ENCODE measurements at regions not wholly inside any gene's neighbourhood (a gene's known extent, or its start where the extent isn't known, plus 50 kb on each side); places are given as distances from the start of the nearest gene placed in this dataset.

DNA sequence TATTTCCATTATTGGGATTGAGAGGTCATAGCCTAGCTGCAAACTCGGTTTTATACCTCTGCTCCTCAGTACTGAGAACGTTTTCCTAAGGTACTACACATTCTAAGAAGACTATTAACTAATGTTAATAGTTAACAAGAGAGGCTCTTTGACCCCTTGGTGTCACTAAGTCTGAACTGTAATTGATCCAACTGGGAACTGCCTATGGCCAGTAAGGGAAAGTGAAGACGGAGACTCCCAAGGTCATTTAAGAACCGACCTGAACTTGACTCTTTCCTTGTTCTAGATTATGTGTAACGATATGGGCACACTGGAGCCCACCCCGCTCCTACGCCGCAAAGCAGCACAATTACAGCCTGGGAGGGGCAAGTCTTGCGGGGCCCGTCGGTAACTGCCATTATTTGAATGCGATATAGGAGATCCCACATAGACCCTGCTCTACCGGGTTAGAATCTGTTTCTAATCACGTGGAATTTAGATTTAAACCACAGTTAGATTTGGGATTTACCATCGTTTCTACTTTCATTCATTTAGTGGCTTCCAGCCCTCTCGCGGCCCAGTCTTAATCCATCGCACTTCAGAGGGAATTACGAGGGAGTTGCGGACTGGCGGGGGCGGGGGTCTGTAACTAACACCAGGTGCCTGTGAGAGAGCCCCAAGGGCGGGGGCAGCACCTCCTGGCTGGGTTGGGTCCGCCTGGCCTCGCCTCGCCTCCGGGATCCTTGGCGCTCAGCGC lies 84.1 kb upstream of the EPB41L3 start:
- TF ChIP-seq, protein P1, sequence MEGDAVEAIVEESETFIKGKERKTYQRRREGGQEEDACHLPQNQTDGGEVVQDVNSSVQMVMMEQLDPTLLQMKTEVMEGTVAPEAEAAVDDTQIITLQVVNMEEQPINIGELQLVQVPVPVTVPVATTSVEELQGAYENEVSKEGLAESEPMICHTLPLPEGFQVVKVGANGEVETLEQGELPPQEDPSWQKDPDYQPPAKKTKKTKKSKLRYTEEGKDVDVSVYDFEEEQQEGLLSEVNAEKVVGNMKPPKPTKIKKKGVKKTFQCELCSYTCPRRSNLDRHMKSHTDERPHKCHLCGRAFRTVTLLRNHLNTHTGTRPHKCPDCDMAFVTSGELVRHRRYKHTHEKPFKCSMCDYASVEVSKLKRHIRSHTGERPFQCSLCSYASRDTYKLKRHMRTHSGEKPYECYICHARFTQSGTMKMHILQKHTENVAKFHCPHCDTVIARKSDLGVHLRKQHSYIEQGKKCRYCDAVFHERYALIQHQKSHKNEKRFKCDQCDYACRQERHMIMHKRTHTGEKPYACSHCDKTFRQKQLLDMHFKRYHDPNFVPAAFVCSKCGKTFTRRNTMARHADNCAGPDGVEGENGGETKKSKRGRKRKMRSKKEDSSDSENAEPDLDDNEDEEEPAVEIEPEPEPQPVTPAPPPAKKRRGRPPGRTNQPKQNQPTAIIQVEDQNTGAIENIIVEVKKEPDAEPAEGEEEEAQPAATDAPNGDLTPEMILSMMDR (tag by site-specific recombination; IDR thresholded peaks at IDR 0.05): peak; percentile 22; the same call in 1 of the 2 replicates
- TF ChIP-seq ZNF37A (tag by site-specific recombination; IDR thresholded peaks at IDR 0.05) (no peak), ZNF24 (tag by site-specific recombination; IDR thresholded peaks at IDR 0.05) (no peak), ZNF354C (tag by site-specific recombination; IDR thresholded peaks at IDR 0.05; ENCODE audit: borderline replicate concordance, low read depth) (no peak), ZNF473 (tag by site-specific recombination; IDR thresholded peaks at IDR 0.05) (no peak), ZNF10 (tag by site-specific recombination; IDR thresholded peaks at IDR 0.05) (no peak), SETDB1 (IDR thresholded peaks at IDR 0.05; ENCODE audit: insufficient read length, low read length) (no peak), ZNF670 (tag by site-specific recombination; IDR thresholded peaks at IDR 0.05; ENCODE audit: low read depth) (no peak), ZNF792 (tag by site-specific recombination; IDR thresholded peaks at IDR 0.05) (no peak)
- TF ChIP-seq, protein P2, sequence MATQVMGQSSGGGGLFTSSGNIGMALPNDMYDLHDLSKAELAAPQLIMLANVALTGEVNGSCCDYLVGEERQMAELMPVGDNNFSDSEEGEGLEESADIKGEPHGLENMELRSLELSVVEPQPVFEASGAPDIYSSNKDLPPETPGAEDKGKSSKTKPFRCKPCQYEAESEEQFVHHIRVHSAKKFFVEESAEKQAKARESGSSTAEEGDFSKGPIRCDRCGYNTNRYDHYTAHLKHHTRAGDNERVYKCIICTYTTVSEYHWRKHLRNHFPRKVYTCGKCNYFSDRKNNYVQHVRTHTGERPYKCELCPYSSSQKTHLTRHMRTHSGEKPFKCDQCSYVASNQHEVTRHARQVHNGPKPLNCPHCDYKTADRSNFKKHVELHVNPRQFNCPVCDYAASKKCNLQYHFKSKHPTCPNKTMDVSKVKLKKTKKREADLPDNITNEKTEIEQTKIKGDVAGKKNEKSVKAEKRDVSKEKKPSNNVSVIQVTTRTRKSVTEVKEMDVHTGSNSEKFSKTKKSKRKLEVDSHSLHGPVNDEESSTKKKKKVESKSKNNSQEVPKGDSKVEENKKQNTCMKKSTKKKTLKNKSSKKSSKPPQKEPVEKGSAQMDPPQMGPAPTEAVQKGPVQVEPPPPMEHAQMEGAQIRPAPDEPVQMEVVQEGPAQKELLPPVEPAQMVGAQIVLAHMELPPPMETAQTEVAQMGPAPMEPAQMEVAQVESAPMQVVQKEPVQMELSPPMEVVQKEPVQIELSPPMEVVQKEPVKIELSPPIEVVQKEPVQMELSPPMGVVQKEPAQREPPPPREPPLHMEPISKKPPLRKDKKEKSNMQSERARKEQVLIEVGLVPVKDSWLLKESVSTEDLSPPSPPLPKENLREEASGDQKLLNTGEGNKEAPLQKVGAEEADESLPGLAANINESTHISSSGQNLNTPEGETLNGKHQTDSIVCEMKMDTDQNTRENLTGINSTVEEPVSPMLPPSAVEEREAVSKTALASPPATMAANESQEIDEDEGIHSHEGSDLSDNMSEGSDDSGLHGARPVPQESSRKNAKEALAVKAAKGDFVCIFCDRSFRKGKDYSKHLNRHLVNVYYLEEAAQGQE (tag by site-specific recombination; IDR thresholded peaks at IDR 0.05): no peak
- TF ChIP-seq, protein P3, sequence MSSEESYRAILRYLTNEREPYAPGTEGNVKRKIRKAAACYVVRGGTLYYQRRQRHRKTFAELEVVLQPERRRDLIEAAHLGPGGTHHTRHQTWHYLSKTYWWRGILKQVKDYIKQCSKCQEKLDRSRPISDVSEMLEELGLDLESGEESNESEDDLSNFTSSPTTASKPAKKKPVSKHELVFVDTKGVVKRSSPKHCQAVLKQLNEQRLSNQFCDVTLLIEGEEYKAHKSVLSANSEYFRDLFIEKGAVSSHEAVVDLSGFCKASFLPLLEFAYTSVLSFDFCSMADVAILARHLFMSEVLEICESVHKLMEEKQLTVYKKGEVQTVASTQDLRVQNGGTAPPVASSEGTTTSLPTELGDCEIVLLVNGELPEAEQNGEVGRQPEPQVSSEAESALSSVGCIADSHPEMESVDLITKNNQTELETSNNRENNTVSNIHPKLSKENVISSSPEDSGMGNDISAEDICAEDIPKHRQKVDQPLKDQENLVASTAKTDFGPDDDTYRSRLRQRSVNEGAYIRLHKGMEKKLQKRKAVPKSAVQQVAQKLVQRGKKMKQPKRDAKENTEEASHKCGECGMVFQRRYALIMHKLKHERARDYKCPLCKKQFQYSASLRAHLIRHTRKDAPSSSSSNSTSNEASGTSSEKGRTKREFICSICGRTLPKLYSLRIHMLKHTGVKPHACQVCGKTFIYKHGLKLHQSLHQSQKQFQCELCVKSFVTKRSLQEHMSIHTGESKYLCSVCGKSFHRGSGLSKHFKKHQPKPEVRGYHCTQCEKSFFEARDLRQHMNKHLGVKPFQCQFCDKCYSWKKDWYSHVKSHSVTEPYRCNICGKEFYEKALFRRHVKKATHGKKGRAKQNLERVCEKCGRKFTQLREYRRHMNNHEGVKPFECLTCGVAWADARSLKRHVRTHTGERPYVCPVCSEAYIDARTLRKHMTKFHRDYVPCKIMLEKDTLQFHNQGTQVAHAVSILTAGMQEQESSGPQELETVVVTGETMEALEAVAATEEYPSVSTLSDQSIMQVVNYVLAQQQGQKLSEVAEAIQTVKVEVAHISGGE (tag by site-specific recombination; conservative IDR thresholded peaks at IDR 0.05; ENCODE audit: low read depth): no peak
- TF ChIP-seq, protein P4, sequence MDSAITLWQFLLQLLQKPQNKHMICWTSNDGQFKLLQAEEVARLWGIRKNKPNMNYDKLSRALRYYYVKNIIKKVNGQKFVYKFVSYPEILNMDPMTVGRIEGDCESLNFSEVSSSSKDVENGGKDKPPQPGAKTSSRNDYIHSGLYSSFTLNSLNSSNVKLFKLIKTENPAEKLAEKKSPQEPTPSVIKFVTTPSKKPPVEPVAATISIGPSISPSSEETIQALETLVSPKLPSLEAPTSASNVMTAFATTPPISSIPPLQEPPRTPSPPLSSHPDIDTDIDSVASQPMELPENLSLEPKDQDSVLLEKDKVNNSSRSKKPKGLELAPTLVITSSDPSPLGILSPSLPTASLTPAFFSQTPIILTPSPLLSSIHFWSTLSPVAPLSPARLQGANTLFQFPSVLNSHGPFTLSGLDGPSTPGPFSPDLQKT (IDR thresholded peaks at IDR 0.05; ENCODE audit: borderline replicate concordance, low read depth, low read length): no peak
- TF ChIP-seq, protein P5, sequence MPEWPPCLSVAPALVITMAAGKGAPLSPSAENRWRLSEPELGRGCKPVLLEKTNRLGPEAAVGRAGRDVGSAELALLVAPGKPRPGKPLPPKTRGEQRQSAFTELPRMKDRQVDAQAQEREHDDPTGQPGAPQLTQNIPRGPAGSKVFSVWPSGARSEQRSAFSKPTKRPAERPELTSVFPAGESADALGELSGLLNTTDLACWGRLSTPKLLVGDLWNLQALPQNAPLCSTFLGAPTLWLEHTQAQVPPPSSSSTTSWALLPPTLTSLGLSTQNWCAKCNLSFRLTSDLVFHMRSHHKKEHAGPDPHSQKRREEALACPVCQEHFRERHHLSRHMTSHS (tag by site-specific recombination; IDR thresholded peaks at IDR 0.05): no peak
